Gastrocnemius medialis (tissue), 4 donors: ENCODE measurements at regions not wholly inside any gene's neighbourhood (a gene's known extent, or its start where the extent isn't known, plus 50 kb on each side); places are given as distances from the start of the nearest gene placed in this dataset.

ENCODE experiments used
- ATAC-seq, 2 donors: fragments of 150-250 bp; one replicate each; pipeline ENCODE4 v1.9.1; 2016
- DNase-seq, 2 donors: peaks; one replicate each; pipeline ENCODE4 v3.0.0-alpha.2; 2019
- H3K27ac ChIP-seq, 4 donors: fragments of 200-600 bp; sonication (generic); 1 replicate in 1 of 4; 2 replicates in 3 of 4; pipeline ENCODE4 v1.5.1; 2016 to 2018; ENCODE audit warnings: mild to moderate bottlenecking in 2 of 4, moderate library complexity in 1 of 4
- H3K27me3 ChIP-seq, 3 donors: fragments of 200-600 bp; sonication (generic) in 2 of 3; 1 replicate in 1 of 3; 2 replicates in 2 of 3; pipeline versions ENCODE4 v1.5.1 to v1.6.0; 2016 to 2019; ENCODE audit warnings: mild to moderate bottlenecking in 1 of 3, moderate library complexity in 1 of 3
- H3K36me3 ChIP-seq, 2 donors: fragments of 200-600 bp; sonication (generic) in 1 of 2; one replicate each; pipeline ENCODE4 v1.5.1; 2017 to 2018
- H3K4me1 ChIP-seq, 2 donors: fragments of 200-600 bp; sonication (generic) in 1 of 2; one replicate each; pipeline ENCODE4 v1.5.1; 2016 to 2017; ENCODE audit warnings: mild to moderate bottlenecking in 2 of 2
- H3K4me3 ChIP-seq, 4 donors: fragments of 200-600 bp; sonication (generic) in 3 of 4; 1 replicate in 1 of 4; 2 replicates in 3 of 4; pipeline ENCODE4 v1.5.1; 2016 to 2019; ENCODE audit warnings: mild to moderate bottlenecking in 2 of 4
- H3K9me3 ChIP-seq, 3 donors: fragments of 200-600 bp; sonication (generic) in 2 of 3; 1 replicate in 1 of 3; 2 replicates in 2 of 3; pipeline ENCODE4 v1.5.1; 2016 to 2019
- POLR2A ChIP-seq, 2 donors: fragments of 450-650 bp; IDR thresholded peaks; one replicate each; pipeline ENCODE4 v1.6.1; 2017; ENCODE audit warnings: antibody characterized with exemption in 2 of 2, mild to moderate bottlenecking in 2 of 2, moderate library complexity in 2 of 2
- in situ Hi-C, 4 donors: fragments of 200-750 bp; cut with MboI; loops; one replicate each; pipeline versions ENCODE4 v1.15.0 to v1.8.0; 2017; ENCODE audit warnings: low sequenced_read_pairs in 4 of 4
- intact Hi-C: fragments of 100-400 bp; cut with DNase I; formaldehyde crosslinking; loops from one replicate; pipeline ENCODE4 v1.15.1; 2023; ENCODE audit warnings: low total_unique reads
- TF ChIP-seq, protein P1 (sequence below), 5 experiments: fragments of 450-650 bp in 3 of 5; fragments of 200-600 bp in 2 of 5; sonication (generic) in 2 of 5; IDR thresholded peaks in 4 of 5; conservative IDR thresholded peaks in 1 of 5; 1 replicate in 4 of 5; 2 replicates in 1 of 5; pipeline ENCODE4 v1.5.1; 2016 to 2019; ENCODE audit warnings: antibody characterized with exemption in 5 of 5, mild to moderate bottlenecking in 3 of 5, moderate library complexity in 3 of 5

DNA sequence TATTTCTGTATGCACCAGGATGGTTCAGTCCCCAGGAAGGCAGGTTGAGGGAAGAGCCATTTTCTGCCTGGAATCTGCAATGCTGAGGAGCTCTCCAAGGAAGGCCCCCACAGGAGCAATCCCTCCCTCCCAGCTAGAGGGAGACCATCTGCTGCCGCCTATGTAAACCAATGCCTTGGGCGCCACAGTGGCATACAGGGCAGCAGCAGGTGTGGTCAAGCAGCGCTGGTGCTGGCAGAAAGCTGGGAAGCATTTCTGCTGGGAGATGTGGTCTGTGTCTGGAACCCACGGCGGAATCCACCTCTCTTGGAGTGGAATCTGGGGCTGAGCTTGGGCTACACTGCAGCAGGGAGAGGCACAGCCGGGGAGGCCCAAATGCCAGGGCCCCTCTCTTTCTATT lies 283.3 kb downstream of the RRAGC start:
- no peak overlapping the region for H3K27ac ChIP-seq
- TF ChIP-seq, protein P1, sequence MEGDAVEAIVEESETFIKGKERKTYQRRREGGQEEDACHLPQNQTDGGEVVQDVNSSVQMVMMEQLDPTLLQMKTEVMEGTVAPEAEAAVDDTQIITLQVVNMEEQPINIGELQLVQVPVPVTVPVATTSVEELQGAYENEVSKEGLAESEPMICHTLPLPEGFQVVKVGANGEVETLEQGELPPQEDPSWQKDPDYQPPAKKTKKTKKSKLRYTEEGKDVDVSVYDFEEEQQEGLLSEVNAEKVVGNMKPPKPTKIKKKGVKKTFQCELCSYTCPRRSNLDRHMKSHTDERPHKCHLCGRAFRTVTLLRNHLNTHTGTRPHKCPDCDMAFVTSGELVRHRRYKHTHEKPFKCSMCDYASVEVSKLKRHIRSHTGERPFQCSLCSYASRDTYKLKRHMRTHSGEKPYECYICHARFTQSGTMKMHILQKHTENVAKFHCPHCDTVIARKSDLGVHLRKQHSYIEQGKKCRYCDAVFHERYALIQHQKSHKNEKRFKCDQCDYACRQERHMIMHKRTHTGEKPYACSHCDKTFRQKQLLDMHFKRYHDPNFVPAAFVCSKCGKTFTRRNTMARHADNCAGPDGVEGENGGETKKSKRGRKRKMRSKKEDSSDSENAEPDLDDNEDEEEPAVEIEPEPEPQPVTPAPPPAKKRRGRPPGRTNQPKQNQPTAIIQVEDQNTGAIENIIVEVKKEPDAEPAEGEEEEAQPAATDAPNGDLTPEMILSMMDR (IDR thresholded peaks at IDR 0.05 in 4 of 5, conservative IDR thresholded peaks at IDR 0.05 in 1 of 5), result no peak
- TF ChIP-seq POLR2A (IDR thresholded peaks at IDR 0.05), result no peak
- peaks cover 27 to 43% (median 30%) of the 10 kb centered on the region in 3 donors for H3K27me3 ChIP-seq
- H3K36me3 ChIP-seq, result no peaks in the 10 kb centered on the region
- in situ Hi-C loops (no loop called here), intact Hi-C loops (no loop called here)
- H3K4me3 ChIP-seq, result no peak overlapping the region
- no peaks in the 10 kb centered on the region for H3K4me1 ChIP-seq
- H3K9me3 ChIP-seq, result no peaks in the 10 kb centered on the region
- DNase-seq, result no peak
- ATAC-seq, result no peak

DNA sequence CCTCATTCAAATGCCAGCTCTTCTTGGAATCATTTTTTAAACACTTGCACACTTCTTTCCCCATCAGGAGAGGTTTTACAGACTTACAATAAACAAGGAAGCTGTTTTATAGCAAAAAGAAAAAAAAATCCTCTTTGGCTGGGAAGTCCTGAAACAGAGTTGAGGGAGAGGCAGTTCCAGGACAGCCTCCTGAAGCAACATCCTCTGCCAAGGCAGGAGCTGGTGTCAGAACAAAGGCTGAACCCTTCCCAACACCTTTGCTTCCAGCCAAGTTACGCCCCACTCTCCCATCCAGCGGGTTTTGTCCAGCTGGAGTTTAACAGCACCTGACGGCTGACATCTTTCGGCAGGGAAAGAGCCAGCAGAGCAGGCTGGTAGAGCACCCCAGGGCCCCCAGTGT lies 287.8 kb downstream of the RRAGC start:
- in situ Hi-C loops (no loop called here), intact Hi-C loops (no loop called here)
- DNase-seq (no peak), ATAC-seq (no peak)
- no peak overlapping the region for H3K4me3 ChIP-seq
- H3K36me3 ChIP-seq, result no peaks in the 10 kb centered on the region
- no peak overlapping the region for H3K27ac ChIP-seq
- no peaks in the 10 kb centered on the region for H3K9me3 ChIP-seq
- TF ChIP-seq, protein P1 (IDR thresholded peaks at IDR 0.05 in 4 of 5, conservative IDR thresholded peaks at IDR 0.05 in 1 of 5), result no peak
- TF ChIP-seq POLR2A (IDR thresholded peaks at IDR 0.05), result no peak
- H3K4me1 ChIP-seq, result no peaks in the 10 kb centered on the region
- peaks cover 0 to 10% (median 7%) of the 10 kb centered on the region in 3 donors for H3K27me3 ChIP-seq

DNA sequence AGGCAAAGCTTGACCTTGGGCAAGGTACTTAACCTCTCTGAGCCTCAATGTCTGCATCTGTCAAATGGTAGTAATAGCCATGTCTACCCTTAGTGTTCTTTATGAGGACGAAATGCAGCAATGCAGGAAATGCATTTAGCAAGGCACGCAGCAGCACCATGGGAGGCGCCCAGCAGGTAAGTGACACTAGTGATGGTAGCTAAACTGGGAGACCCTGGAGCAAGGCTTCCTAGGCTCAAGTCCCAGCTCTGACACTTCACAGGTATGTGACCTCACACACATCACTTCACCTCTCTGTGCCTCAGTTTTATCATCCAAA lies 289.0 kb downstream of the RRAGC start:
- Histone ChIP-seq H3K27me3 (peaks cover 0 to 7% (median under 1%) of the 10 kb centered on the region in 3 donors), H3K4me1 (no peaks in the 10 kb centered on the region), H3K9me3 (no peaks in the 10 kb centered on the region), H3K4me3 (no peak overlapping the region), H3K36me3 (no peaks in the 10 kb centered on the region), H3K27ac (no peak overlapping the region)
- ATAC-seq (no peak), DNase-seq (no peak)
- TF ChIP-seq POLR2A (IDR thresholded peaks at IDR 0.05), result no peak
- TF ChIP-seq, protein P1 (IDR thresholded peaks at IDR 0.05 in 4 of 5, conservative IDR thresholded peaks at IDR 0.05 in 1 of 5), result no peak
- intact Hi-C loops (no loop called here), in situ Hi-C loops (no loop called here)

DNA sequence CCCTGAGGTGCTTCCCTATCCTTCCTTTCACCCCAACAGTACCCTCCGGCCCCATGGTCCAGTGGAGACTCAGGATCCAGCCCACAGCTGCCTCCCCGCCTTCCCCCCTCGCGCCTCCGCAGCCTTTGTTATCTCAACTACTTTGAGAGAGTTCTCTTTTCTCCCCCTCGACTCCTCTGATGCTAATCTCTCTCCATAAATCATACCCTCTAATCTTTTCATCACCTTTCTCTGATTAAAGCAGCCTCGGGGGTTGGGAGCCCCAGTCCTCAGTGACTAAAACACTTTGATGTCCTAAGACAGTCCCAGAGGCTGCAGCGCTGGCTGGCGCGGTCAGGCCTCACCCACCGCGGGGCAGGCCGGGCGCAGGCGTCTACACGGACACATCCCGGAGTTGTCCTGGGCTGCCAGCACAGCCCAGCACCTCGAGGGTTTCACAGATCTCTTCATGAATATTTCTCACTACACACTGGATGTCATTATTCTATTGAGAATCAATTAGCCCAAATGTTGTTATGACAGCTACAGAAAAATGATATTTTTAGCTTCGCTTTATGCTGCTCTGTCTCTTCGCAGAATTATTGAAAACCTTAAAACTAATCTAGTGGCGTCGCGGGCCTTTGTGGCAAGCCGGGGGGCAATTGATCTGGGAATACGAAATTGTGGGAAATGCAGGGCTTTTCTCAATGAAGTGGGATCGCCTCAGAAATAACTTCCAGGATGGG lies 289.5 kb downstream of the RRAGC start:
- ATAC-seq (no peak), DNase-seq (no peak)
- intact Hi-C loops (no loop called here), in situ Hi-C loops (no loop called here)
- Histone ChIP-seq H3K9me3 (no peaks in the 10 kb centered on the region), H3K4me1 (no peaks in the 10 kb centered on the region), H3K27ac (no peak overlapping the region), H3K36me3 (no peaks in the 10 kb centered on the region), H3K4me3 (no peak overlapping the region), H3K27me3 (peaks cover 0 to 7% (median 0%) of the 10 kb centered on the region in 3 donors)
- TF ChIP-seq, protein P1 (IDR thresholded peaks at IDR 0.05 in 4 of 5, conservative IDR thresholded peaks at IDR 0.05 in 1 of 5), result no peak
- TF ChIP-seq POLR2A (IDR thresholded peaks at IDR 0.05), result no peak
